ENCODE measurements at regions not wholly inside any gene's neighbourhood (a gene's known extent, or its start where the extent isn't known, plus 50 kb on each side); places are given as distances from the start of the nearest gene placed in this dataset.

GRCh38 chr2:129903586-129904425 lies 75.7 kb upstream of the RAB6C start:
- no peak for TF ChIP-seq MYBL2 (CRISPR knock-in tag; IDR thresholded peaks at IDR 0.05)
- TF ChIP-seq TCF7 (CRISPR knock-in tag; IDR thresholded peaks at IDR 0.05; ENCODE audit: low read depth): no peak
- TF ChIP-seq STAT6 (CRISPR knock-in tag; conservative IDR thresholded peaks at IDR 0.05; ENCODE audit: low read depth): no peak
- no peak for TF ChIP-seq CTCF (IDR thresholded peaks at IDR 0.05)
- no peak for TF ChIP-seq MLX (CRISPR knock-in tag; IDR thresholded peaks at IDR 0.05)
- no peak for TF ChIP-seq CREB1 (CRISPR knock-in tag; IDR thresholded peaks at IDR 0.05)
- TF ChIP-seq ATF3 (CRISPR knock-in tag; conservative IDR thresholded peaks at IDR 0.05): no peak
- TF ChIP-seq CDX4 (CRISPR knock-in tag; IDR thresholded peaks at IDR 0.05; ENCODE audit: borderline replicate concordance): no peak
- TF ChIP-seq TEAD4 (CRISPR knock-in tag; IDR thresholded peaks at IDR 0.05): no peak
- TF ChIP-seq IRF2 (CRISPR knock-in tag; IDR thresholded peaks at IDR 0.05; ENCODE audit: borderline replicate concordance, low read depth): no peak
- no peak for TF ChIP-seq ATF2 (CRISPR knock-in tag; IDR thresholded peaks at IDR 0.05; ENCODE audit: borderline replicate concordance, low read depth)
- no peak for TF ChIP-seq HMGXB4 (CRISPR knock-in tag; IDR thresholded peaks at IDR 0.05)
